ENCODE measurements at regions not wholly inside any gene's neighbourhood (a gene's known extent, or its start where the extent isn't known, plus 50 kb on each side); places are given as distances from the start of the nearest gene placed in this dataset.

- ChIA-PET CTCF (no interaction called here), POLR2A (no interaction called here)
- H3K4me3 ChIP-seq (ENCODE audit: low read depth, low read length), result no peak overlapping the region
- no peak for DNase-seq (ENCODE audit: low read depth, low spot score)
- TF ChIP-seq CTCF (IDR thresholded peaks at IDR 0.05; ENCODE audit: insufficient read depth, low read length, missing control alignments), result no peak
Measured at GRCh38 chr12:126554625-126555024, 1489.4 kb downstream of the AACS start.

- no peak for DNase-seq (ENCODE audit: low read depth, low spot score)
- POLR2A ChIA-PET, result no interaction called here
- H3K4me3 ChIP-seq (ENCODE audit: low read depth, low read length), result no peak overlapping the region
- CTCF ChIA-PET, result no interaction called here
- no peak for TF ChIP-seq CTCF (IDR thresholded peaks at IDR 0.05; ENCODE audit: insufficient read depth, low read length, missing control alignments)
Measured at GRCh38 chr12:126557659-126558058, 1492.4 kb downstream of the AACS start.

- no peak for DNase-seq (ENCODE audit: low read depth, low spot score)
- TF ChIP-seq CTCF (IDR thresholded peaks at IDR 0.05; ENCODE audit: insufficient read depth, low read length, missing control alignments), result no peak
- POLR2A ChIA-PET, result no interaction called here
- H3K4me3 ChIP-seq (ENCODE audit: low read depth, low read length), result no peak overlapping the region
- CTCF ChIA-PET, result no interaction called here
Measured at GRCh38 chr12:126558219-126558618, 1493.0 kb downstream of the AACS start.

- TF ChIP-seq CTCF (IDR thresholded peaks at IDR 0.05; ENCODE audit: insufficient read depth, low read length, missing control alignments), result no peak
- ChIA-PET POLR2A (no interaction called here), CTCF (no interaction called here)
- no peak overlapping the region for H3K4me3 ChIP-seq (ENCODE audit: low read depth, low read length)
- DNase-seq (ENCODE audit: low read depth, low spot score), result no peak
Measured at GRCh38 chr12:126558810-126559209, 1493.6 kb downstream of the AACS start.

- no peak overlapping the region for H3K4me3 ChIP-seq (ENCODE audit: low read depth, low read length)
- no peak for TF ChIP-seq CTCF (IDR thresholded peaks at IDR 0.05; ENCODE audit: insufficient read depth, low read length, missing control alignments)
- ChIA-PET POLR2A (no interaction called here), CTCF (no interaction called here)
- DNase-seq (ENCODE audit: low read depth, low spot score), result no peak
Measured at GRCh38 chr12:126567016-126567415, 1501.8 kb downstream of the AACS start.

GRCh38 chr12:126569706-126570105 lies 1504.5 kb downstream of the AACS start:
- ChIA-PET CTCF (no interaction called here), POLR2A (no interaction called here)
- no peak overlapping the region for H3K4me3 ChIP-seq (ENCODE audit: low read depth, low read length)
- TF ChIP-seq CTCF (IDR thresholded peaks at IDR 0.05; ENCODE audit: insufficient read depth, low read length, missing control alignments), result no peak
- no peak for DNase-seq (ENCODE audit: low read depth, low spot score)
